Stimulated activated CD8-positive, alpha-beta memory T cell treated with anti-CD3 and anti-CD28 coated beads, Interleukin-15, amount 100 ng/mL, for 48 hours (primary cell): ENCODE measurements at regions not wholly inside any gene's neighbourhood (a gene's known extent, or its start where the extent isn't known, plus 50 kb on each side); places are given as distances from the start of the nearest gene placed in this dataset.

Source experiments
- DNase-seq, 2 donors: peaks; one replicate each; pipeline ENCODE4 v3.0.0-alpha.2; 2020; ENCODE audit warnings: low read depth in 2 of 2

DNA sequence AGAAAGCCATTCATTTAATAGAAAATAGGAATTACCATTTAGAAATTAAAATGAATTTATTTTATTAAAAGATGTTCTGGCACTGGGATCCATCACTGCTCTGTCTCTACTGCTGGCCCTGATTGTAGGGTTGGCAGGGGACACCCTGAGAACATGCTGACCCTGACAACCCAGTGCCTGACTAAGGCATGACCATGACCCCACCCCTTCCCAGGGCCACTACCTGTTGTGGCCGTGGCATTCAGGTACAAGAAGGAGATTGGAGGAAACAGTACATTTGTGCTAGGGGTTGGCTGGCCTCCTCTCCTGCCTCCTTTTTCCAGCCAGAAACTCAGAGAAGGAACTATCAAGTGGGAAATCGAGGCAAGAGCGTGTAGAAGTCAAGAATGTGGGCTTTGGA, 197.0 kb upstream of the ZMIZ1 start:
- DNase-seq, result no peak

DNA sequence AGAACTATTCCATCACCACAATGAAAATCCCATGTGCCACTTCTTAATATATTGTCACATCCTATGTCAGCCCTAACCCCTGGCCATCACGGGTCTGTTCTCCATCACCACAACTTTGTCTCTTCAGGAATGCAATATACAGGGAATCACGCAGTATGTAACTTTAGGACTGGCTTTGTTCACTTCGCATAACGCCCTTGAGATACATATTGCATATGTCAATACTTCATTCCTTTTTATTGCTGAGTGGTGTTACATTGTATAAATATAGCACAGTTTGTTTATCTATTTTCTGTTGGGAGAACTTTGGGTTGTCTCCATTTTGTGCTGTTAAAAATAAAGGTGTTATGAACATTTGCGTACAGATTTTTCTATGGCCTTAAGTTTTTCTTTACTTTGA, 195.4 kb upstream of the ZMIZ1 start:
- no peak for DNase-seq

DNA sequence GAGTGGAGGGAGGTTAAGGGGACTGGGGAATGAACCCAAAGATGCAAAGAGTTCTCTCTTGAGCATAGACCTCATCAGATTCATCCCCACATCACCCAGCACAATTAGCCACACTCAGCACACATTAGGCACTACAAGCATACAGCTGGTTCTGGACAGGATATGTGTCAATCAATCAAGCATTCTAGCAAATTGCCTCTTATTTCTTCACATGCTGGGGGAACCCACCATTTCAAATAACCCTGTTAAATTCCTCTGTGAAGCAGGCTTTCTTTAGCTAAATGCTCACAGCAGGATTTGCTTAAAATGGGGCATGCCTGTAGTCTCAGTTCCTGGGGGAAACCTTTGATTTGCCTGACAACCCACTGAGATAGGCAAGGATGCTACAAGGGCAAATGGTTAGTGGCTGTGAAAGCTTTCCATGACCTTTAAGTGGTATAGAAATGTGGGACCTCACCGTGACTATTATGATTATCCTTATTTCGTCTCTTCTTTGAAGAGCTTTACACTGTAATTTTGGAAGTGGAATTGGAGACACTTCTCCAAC, 193.4 kb upstream of the ZMIZ1 start:
- DNase-seq, result no peak

GRCh38 chr10:78875932-78876331, 192.8 kb upstream of the ZMIZ1 start:
- DNase-seq, result no peak

- DNase-seq, result no peak
These were observed 192.3 kb upstream of the ZMIZ1 start for GRCh38 chr10:78876449-78876848.

GRCh38 chr10:78879621-78880020, 189.1 kb upstream of the ZMIZ1 start:
- no peak for DNase-seq

GRCh38 chr10:78886129-78886528, 182.6 kb upstream of the ZMIZ1 start:
- no peak for DNase-seq

GRCh38 chr10:78889536-78890063, 179.2 kb upstream of the ZMIZ1 start:
- DNase-seq, result no peak

DNA sequence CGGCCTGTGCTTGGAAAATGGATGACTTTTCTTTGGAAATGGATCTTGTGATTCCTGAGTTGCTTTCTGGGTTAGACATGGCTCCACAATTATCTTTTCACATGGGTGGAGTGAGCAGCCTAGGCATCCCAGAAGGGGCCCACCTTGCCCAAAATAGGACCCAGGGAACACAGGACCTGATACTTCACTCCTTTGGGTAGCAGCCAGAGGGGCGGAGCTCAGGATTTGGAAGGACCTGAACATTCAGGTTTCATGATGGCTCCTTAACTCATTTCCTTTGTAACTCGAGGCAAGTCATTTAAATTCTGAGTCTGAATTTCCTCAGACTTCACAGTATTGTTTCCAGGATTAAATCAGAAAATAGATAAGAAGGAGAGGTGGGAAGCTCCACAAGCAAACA, 178.3 kb upstream of the ZMIZ1 start:
- no peak for DNase-seq

DNA sequence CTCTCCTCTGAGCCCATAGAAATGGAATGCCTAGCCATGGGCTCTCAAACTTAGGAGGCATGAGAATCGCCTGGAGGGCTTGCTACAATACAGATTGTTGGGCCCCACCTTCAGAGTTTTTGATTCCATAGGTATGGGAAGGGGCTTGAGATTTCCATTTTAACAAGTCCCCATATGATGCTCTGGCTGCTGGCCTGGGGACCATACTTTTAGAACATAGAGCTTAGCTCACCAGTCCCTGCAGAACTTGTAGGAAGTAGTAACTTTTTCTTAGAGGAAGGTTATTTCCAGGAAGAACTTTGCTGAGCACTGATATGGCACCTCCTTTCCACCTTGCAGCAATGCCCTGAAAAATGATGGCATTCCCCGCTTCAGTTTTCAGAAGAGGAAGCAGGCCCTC, 177.0 kb upstream of the ZMIZ1 start:
- no peak for DNase-seq

GRCh38 chr10:78892338-78893176, 176.2 kb upstream of the ZMIZ1 start:
- DNase-seq, result no peak

- no peak for DNase-seq
These were observed 175.5 kb upstream of the ZMIZ1 start for GRCh38 chr10:78893217-78893616.

DNA sequence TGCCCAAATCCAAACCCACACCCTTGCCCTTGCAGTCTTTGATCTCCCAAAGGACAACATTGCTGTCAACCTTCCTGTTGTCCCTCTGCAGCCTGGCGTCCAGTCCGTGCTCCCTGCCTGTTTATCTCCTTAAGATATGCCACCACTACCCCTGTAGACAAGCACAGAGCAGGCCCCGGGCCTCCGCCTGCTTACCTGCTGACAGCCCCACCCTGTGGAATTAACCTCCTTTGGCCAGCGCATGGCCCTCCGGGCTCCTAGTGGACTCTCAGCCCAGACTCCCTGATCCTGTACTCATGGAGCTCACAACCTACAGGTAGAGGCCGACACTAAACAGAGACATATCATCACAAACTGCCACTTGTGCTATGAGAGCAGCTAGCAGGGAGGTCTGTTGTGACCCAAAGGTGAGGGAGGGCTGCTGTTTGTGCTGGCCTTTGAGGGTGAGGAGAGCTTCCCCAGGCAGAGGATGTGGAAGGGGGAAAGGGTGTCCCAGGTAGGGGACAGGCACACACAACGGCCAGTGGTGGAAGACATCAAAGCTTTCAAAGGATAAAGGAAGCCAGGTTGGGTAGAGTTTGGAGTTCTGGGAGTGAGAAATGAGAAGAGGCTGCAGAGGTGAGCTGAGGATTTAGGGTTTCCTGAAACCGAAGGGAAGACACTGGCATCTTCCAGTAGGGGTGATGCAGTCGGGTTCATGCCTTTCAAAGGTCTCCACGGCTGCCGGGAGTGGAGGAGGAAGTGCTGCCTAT, 174.5 kb upstream of the ZMIZ1 start:
- no peak for DNase-seq

DNA sequence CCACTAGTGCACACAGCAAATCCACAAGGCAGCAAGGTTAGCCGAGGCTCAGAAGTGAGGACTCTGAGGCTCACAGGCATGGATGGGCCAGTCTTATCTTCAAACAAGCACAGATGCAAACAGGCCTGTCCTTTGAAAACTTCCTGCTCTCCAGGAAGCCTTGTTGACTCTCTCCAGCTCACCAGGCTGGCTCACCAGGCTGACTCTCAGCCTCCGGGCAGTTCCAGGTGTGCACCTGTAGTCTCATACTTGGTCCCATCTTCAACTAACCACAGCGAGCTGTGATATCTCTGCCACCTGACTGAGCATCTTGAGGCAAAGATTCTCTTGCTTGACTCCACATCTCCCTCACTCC, 173.9 kb upstream of the ZMIZ1 start:
- no peak for DNase-seq

GRCh38 chr10:78895469-78895868, 173.3 kb upstream of the ZMIZ1 start:
- no peak for DNase-seq

DNA sequence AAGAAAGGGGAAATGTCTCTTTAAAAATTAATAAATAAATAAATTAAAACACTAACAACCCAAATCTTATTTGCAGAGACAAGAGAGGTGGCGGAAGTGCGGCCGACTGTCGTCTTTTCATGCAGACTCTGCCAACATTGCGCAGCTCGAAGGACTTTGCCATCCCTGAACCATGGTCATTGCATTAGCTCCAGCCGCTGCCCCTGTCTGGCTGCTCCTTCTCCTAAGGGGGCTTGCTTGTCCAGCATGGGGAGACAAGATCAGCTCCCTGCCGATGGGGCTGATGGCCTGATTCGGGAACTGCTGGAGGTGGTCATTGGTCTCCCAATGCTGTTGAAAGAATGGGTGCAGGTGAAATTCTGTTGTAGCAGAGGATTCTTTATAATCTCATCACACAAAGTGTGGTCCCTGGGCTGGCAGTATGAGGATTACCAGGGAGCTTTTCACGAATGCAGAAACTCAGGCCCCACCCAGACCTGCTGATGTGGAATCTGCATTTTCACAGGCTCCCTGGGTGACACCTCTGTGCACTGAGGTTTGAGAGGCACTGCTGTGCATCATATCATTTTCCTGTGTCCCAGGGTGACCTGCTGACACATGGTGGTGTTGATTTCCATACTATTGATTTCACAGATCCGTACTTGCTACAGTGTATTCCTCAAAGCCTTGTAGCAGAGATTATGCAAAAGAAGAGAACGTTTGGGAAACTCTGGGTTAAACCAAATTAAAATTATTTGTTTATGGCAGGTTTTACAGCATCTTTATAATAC, 172.4 kb upstream of the ZMIZ1 start:
- DNase-seq, result no peak

GRCh38 chr10:78898341-78899097, 170.2 kb upstream of the ZMIZ1 start:
- no peak for DNase-seq

GRCh38 chr10:78899098-78899754, 169.5 kb upstream of the ZMIZ1 start:
- DNase-seq, result no peak

- no peak for DNase-seq
These were observed 168.6 kb upstream of the ZMIZ1 start for GRCh38 chr10:78899996-78900714.
